K562 (cell line): ENCODE measurements at regions not wholly inside any gene's neighbourhood (a gene's known extent, or its start where the extent isn't known, plus 50 kb on each side); places are given as distances from the start of the nearest gene placed in this dataset.

Experiments used
- BMI1 ChIP-seq: fragments of 150-350 bp; IDR thresholded peaks from 2 replicates; pipeline ENCODE4 v1.6.1; 2014; ENCODE audit warnings: low read length
- CXXC5 ChIP-seq: fragments of 250-450 bp; sonication (Bioruptor Pico); IDR thresholded peaks from 2 replicates; pipeline ENCODE4 v1.8.0; 2022; ENCODE audit warnings: inconsistent platforms, mild to moderate bottlenecking, moderate library complexity
- MEIS2 ChIP-seq: fragments of 450-650 bp; IDR thresholded peaks from 2 replicates; pipeline ENCODE4 v1.6.1; 2014; ENCODE audit warnings: mild to moderate bottlenecking; ENCODE audit not compliant: partially characterized antibody
- PHB ChIP-seq: fragments of 250-450 bp; sonication (Bioruptor Pico); IDR thresholded peaks from 2 replicates; pipeline ENCODE4 v1.5.0; 2021
- PYGO2 ChIP-seq: fragments of 450-650 bp; IDR thresholded peaks from 2 replicates; pipeline ENCODE4 v1.6.1; 2016; ENCODE audit warnings: mild to moderate bottlenecking, missing genetic modification characterization, moderate library complexity, missing compliant biosample characterization
- ZNF766 ChIP-seq: fragments of 200-800 bp; sonication (Bioruptor generic); conservative IDR thresholded peaks from 2 replicates; pipeline ENCODE4 v1.6.1; 2016; ENCODE audit warnings: missing genetic modification characterization, missing compliant biosample characterization
- TF ChIP-seq, protein P1 (sequence below): fragments of 450-650 bp; IDR thresholded peaks from 2 replicates; pipeline ENCODE4 v1.6.1; 2016; ENCODE audit warnings: borderline replicate concordance
- TF ChIP-seq, protein P2 (sequence below): fragments of 450-650 bp; IDR thresholded peaks from 2 replicates; pipeline ENCODE4 v1.6.1; 2018; ENCODE audit not compliant: partially characterized antibody
- TF ChIP-seq, protein P3 (sequence below): fragments of 200-800 bp; sonication (Bioruptor generic); IDR thresholded peaks from 2 replicates; pipeline ENCODE4 v1.6.1; 2016; ENCODE audit warnings: missing genetic modification characterization, missing compliant biosample characterization
- TF ChIP-seq, protein P4 (sequence below), 3 experiments: IDR thresholded peaks in 2 of 3; conservative IDR thresholded peaks in 1 of 3; 2 replicates each; pipeline ENCODE4 v1.5.1; 2011 to 2012; ENCODE audit warnings: low read length in 3 of 3, mild to moderate bottlenecking in 3 of 3, control low read depth in 2 of 3, improper control_type of control experiment in 1 of 3, inconsistent platforms in 1 of 3, low read depth in 1 of 3, mixed read lengths in 1 of 3, moderate library complexity in 1 of 3; ENCODE audit not compliant: insufficient read depth in 2 of 3

DNA sequence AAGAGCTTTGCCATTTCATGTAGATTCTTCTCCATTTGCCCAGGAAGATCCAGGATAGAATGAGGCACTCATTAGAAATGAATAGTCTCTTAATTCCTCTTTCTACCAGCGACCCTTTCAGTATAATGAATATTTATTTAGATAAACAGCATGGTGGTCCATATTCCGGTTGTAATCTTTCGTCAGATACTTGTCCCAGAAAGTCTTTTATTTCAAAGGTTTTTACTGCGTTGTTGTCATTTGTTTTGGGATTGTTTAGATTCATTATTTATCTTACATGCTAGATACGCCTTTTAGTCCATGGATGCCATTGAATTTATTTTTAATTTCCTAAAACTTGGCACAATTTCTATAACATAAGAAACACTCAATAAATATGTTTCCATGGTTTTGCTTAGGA lies 139.7 kb upstream of the FLRT2 start (continued):
- TF ChIP-seq, protein P1, sequence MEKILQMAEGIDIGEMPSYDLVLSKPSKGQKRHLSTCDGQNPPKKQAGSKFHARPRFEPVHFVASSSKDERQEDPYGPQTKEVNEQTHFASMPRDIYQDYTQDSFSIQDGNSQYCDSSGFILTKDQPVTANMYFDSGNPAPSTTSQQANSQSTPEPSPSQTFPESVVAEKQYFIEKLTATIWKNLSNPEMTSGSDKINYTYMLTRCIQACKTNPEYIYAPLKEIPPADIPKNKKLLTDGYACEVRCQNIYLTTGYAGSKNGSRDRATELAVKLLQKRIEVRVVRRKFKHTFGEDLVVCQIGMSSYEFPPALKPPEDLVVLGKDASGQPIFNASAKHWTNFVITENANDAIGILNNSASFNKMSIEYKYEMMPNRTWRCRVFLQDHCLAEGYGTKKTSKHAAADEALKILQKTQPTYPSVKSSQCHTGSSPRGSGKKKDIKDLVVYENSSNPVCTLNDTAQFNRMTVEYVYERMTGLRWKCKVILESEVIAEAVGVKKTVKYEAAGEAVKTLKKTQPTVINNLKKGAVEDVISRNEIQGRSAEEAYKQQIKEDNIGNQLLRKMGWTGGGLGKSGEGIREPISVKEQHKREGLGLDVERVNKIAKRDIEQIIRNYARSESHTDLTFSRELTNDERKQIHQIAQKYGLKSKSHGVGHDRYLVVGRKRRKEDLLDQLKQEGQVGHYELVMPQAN, result no peak
- TF ChIP-seq BMI1 (no peak), CXXC5 (CRISPR knock-in tag) (no peak), MEIS2 (no peak), PHB (CRISPR knock-in tag) (no peak), PYGO2 (tag) (no peak), ZNF766 (CRISPR knock-in tag) (no peak)
- TF ChIP-seq, protein P2, sequence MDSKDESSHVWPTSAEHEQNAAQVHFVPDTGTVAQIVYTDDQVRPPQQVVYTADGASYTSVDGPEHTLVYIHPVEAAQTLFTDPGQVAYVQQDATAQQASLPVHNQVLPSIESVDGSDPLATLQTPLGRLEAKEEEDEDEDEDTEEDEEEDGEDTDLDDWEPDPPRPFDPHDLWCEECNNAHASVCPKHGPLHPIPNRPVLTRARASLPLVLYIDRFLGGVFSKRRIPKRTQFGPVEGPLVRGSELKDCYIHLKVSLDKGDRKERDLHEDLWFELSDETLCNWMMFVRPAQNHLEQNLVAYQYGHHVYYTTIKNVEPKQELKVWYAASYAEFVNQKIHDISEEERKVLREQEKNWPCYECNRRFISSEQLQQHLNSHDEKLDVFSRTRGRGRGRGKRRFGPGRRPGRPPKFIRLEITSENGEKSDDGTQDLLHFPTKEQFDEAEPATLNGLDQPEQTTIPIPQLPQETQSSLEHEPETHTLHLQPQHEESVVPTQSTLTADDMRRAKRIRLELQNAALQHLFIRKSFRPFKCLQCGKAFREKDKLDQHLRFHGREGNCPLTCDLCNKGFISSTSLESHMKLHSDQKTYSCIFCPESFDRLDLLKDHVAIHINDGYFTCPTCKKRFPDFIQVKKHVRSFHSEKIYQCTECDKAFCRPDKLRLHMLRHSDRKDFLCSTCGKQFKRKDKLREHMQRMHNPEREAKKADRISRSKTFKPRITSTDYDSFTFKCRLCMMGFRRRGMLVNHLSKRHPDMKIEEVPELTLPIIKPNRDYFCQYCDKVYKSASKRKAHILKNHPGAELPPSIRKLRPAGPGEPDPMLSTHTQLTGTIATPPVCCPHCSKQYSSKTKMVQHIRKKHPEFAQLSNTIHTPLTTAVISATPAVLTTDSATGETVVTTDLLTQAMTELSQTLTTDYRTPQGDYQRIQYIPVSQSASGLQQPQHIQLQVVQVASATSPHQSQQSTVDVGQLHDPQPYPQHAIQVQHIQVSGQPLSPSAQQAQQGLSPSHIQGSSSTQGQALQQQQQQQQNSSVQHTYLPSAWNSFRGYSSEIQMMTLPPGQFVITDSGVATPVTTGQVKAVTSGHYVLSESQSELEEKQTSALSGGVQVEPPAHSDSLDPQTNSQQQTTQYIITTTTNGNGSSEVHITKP, result no peak
- TF ChIP-seq, protein P3, sequence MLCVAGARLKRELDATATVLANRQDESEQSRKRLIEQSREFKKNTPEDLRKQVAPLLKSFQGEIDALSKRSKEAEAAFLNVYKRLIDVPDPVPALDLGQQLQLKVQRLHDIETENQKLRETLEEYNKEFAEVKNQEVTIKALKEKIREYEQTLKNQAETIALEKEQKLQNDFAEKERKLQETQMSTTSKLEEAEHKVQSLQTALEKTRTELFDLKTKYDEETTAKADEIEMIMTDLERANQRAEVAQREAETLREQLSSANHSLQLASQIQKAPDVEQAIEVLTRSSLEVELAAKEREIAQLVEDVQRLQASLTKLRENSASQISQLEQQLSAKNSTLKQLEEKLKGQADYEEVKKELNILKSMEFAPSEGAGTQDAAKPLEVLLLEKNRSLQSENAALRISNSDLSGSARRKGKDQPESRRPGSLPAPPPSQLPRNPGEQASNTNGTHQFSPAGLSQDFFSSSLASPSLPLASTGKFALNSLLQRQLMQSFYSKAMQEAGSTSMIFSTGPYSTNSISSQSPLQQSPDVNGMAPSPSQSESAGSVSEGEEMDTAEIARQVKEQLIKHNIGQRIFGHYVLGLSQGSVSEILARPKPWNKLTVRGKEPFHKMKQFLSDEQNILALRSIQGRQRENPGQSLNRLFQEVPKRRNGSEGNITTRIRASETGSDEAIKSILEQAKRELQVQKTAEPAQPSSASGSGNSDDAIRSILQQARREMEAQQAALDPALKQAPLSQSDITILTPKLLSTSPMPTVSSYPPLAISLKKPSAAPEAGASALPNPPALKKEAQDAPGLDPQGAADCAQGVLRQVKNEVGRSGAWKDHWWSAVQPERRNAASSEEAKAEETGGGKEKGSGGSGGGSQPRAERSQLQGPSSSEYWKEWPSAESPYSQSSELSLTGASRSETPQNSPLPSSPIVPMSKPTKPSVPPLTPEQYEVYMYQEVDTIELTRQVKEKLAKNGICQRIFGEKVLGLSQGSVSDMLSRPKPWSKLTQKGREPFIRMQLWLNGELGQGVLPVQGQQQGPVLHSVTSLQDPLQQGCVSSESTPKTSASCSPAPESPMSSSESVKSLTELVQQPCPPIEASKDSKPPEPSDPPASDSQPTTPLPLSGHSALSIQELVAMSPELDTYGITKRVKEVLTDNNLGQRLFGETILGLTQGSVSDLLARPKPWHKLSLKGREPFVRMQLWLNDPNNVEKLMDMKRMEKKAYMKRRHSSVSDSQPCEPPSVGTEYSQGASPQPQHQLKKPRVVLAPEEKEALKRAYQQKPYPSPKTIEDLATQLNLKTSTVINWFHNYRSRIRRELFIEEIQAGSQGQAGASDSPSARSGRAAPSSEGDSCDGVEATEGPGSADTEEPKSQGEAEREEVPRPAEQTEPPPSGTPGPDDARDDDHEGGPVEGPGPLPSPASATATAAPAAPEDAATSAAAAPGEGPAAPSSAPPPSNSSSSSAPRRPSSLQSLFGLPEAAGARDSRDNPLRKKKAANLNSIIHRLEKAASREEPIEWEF (CRISPR knock-in tag), result no peak
- TF ChIP-seq, protein P4, sequence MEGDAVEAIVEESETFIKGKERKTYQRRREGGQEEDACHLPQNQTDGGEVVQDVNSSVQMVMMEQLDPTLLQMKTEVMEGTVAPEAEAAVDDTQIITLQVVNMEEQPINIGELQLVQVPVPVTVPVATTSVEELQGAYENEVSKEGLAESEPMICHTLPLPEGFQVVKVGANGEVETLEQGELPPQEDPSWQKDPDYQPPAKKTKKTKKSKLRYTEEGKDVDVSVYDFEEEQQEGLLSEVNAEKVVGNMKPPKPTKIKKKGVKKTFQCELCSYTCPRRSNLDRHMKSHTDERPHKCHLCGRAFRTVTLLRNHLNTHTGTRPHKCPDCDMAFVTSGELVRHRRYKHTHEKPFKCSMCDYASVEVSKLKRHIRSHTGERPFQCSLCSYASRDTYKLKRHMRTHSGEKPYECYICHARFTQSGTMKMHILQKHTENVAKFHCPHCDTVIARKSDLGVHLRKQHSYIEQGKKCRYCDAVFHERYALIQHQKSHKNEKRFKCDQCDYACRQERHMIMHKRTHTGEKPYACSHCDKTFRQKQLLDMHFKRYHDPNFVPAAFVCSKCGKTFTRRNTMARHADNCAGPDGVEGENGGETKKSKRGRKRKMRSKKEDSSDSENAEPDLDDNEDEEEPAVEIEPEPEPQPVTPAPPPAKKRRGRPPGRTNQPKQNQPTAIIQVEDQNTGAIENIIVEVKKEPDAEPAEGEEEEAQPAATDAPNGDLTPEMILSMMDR (IDR thresholded peaks at IDR 0.05 in 2 of 3, conservative IDR thresholded peaks at IDR 0.05 in 1 of 3; ENCODE audit: insufficient read depth in 2 of 3, low read depth in 1 of 3, low read length in 3 of 3), result no peak
- TF ChIP-seq, all 486 proteins: peak for 0
